ENCODE measurements at regions not wholly inside any gene's neighbourhood (a gene's known extent, or its start where the extent isn't known, plus 50 kb on each side); places are given as distances from the start of the nearest gene placed in this dataset.

GRCh38 chrX:23540532-23540931, 126.8 kb upstream of the PRDX4 start:
- no peak for DNase-seq (ENCODE audit: low spot score)

- no peak for DNase-seq (ENCODE audit: low spot score)
These were observed 119.1 kb upstream of the PRDX4 start for GRCh38 chrX:23548164-23548563.

DNA sequence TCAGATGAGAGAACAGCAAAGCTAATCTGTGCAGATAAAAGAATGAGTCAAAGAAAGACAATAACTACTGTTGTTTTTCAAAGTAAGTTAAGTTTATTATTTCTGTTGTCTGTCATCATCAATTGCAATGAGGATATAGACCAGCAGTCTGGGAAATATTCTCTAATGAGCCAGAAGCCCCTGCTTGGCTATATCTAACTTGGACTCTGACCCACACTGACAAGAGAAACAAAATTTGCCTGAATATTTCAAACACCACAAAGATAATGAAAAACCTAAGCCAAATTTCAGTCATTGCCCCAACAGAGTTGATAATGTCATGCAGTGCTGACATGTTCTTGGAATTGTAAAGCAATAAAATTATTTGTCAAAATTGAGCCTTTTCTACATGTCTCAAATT, 115.0 kb upstream of the PRDX4 start:
- no peak for DNase-seq (ENCODE audit: low spot score)

GRCh38 chrX:23554304-23554703, 113.0 kb upstream of the PRDX4 start:
- DNase-seq (ENCODE audit: low spot score): no peak

- no peak for DNase-seq (ENCODE audit: low spot score)
These were observed 110.2 kb upstream of the PRDX4 start for GRCh38 chrX:23557070-23557469.

GRCh38 chrX:23559975-23560374, 107.3 kb upstream of the PRDX4 start:
- no peak for DNase-seq (ENCODE audit: low spot score)

DNA sequence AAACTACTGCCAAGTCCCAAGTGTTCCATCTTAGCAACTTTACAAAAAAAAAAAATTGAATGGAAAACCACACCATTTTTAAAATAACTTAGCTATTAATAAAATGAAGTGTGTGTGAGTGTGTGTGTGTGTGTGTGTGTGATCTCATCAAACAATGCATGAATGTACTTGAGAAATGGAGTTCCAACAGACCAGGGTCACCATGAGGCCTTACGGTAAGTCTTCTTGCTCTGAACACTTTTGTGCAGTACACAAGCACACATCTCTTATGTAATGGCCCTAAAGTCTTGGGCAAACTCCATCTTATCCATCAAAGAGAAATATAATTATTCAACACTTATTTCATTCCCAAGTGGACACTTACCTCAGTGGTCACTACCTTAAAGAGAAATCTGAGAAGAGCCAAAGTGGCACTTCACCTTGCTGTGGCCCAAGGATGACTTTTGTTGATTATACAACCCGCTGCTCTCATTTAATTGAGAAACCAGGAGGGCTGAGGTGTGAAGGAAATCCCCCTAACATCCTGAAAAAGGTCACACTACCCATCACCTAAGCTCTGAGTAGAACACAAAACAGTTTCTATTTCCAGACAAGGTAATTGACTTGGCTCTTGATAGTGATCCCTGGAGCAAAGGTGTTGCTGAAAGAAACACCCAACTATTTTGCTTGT, 96.5 kb upstream of the PRDX4 start:
- no peak for DNase-seq (ENCODE audit: low spot score)

DNA sequence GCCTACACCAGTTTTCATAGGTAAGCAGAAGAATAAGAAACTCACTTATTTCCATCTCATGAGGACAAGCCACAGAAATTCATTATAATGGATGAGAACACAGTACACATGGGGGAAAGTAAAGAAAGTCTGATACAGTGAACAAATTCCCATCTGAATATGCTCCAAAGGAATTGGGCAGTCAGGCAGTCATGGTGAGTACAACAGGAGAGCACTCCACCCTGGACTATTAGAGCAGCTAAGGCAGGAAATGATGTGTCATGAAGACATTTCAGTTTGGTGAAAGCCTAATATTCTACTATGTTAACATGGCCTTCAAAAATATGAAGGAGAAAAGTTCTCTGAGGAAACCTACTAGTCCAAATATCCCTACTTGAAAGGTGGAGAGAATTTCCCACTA, 92.0 kb upstream of the PRDX4 start:
- no peak for DNase-seq (ENCODE audit: low spot score)

DNA sequence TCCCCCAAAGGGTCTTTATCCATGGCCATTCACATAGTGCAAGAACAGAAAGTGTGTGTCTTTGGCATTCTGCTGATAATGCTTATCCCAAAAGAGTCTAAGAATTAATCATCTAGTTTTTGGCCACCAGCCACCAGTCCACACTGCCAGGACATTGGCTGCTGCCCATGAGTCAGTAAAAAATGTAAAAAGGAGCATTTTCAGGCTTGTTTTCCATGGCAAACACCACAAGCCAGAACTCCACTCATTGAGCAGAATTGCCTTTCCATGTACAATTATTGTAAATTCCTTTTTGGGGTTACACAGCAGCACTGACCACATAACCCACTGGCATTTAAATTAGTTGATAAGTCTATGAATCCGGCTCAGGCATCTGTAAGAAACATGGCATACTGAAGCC, 89.2 kb upstream of the PRDX4 start:
- DNase-seq (ENCODE audit: low spot score): no peak

DNA sequence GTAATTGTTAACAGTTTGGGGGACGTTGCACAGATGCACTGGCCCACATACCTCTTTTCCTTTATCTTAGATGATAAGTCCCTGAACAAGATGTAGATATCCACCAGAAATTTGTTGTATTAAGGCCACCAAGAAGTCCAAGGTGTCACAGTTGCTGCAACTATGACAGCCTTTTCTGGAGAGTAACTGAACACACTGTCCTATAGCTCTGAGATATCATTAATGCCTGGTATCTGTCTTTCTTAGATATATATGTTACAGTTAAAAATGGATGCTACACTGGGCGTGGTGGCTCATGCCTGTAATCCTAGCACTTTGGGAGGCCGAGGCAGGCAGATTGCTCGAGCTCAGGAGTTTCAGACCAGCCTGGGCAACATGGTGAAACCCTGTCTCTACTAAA, 77.8 kb upstream of the PRDX4 start:
- DNase-seq (ENCODE audit: low spot score): no peak

DNA sequence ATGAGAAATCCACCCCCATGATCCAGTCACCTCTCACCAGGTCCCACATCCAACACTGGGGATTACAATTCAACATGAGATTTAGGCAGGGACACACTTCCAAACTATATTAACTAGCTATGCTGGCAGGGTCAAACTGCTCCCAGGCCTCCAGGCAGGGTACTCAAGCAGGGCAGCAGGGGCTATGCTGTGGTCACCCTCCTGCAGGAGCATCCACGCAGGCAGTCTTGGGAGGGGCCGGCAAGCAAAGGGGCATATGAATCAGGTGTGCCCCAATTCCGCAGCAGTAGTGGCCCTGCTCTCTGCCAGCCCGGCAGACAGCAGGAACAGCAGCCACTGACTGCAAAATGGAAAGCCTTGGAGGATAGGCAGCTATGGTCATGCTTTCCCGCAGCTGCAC, 74.6 kb upstream of the PRDX4 start:
- no peak for DNase-seq (ENCODE audit: low spot score)

GRCh38 chrX:23598575-23598974, 68.7 kb upstream of the PRDX4 start:
- no peak for DNase-seq (ENCODE audit: low spot score)

DNA sequence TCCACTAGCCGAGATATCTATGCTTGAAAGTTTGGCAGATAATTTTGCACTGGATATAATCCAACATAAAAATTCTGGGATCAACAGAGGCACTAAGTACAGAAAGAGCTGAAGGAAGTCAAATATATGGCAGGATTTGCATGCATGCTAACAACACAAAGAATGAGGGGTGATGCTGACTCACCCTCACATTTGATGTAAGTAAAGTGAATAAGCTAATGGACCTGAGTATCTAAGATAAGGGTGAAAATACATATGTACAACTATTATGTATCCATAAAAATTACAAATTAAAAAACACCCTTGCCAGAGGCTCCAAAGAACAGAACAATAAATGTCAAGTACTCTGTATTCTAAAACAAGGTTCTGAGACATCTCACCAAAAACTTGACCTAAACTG, 63.8 kb upstream of the PRDX4 start:
- no peak for DNase-seq (ENCODE audit: low spot score)

DNA sequence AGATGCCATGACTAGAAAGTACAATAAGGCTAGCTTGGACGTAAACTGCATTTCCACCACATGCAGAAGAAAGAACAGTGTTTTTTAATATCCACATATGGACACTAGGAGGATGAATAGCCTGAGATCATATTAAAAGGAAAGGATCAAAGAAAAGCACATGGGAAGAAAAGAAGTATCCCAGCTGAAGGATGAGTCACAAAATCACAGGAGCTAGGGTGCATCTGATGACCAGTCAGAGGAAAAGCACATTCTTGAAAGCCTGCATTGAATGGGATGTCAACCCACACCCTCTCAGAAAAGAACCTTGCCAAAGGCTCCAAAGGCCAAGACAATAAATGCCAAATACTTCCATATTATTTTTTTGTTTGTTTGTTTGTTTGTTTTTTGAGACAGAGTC, 56.8 kb upstream of the PRDX4 start:
- DNase-seq (ENCODE audit: low spot score): no peak

DNA sequence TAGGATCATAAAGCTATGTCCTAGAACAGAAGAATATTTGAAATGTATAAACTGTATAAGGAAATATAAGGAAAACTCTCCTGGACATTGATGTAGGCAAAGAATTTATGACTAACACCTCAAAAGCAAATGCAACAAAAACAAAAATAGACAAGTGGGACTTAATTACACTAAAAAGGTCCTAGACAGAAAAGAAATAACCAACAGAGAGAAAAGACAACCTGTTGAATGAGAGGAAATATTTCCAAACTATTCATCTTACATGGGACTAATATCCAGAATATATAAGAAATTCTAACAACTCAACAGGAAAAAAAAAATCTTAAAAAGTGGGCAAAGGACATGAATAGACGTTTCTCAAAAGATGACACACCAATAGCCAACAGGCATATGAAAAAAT, 54.4 kb upstream of the PRDX4 start:
- no peak for DNase-seq (ENCODE audit: low spot score)

- DNase-seq (ENCODE audit: low spot score): peak; percentile 4
These were observed 50.9 kb upstream of the PRDX4 start for GRCh38 chrX:23616361-23616760.
